ENCODE measurements at regions not wholly inside any gene's neighbourhood (a gene's known extent, or its start where the extent isn't known, plus 50 kb on each side); places are given as distances from the start of the nearest gene placed in this dataset.

GRCh38 chr7:88576720-88577119, 182.8 kb upstream of the ZNF804B start:
- no peak for TF ChIP-seq ZNF362 (tag by site-specific recombination; IDR thresholded peaks at IDR 0.05)
- no peak for TF ChIP-seq CTCF (tag by site-specific recombination; IDR thresholded peaks at IDR 0.05)
